Activated naive CD4-positive, alpha-beta T cell treated with anti-CD3 and anti-CD28 coated beads, Interleukin-2, amount 10 ng/mL, durations not matched to agents 7 days and 5 days (primary cell): ENCODE measurements at regions not wholly inside any gene's neighbourhood (a gene's known extent, or its start where the extent isn't known, plus 50 kb on each side); places are given as distances from the start of the nearest gene placed in this dataset.

Source experiments
- CTCF ChIA-PET: fragments of 350-600 bp; sonication (Branson Sonifier 250); formaldehyde crosslinking; loops from one replicate; lab custom pipeline; 2021; ENCODE audit warnings: antibody characterized with exemption; lab: Charles Lee
- DNase-seq: peaks from one replicate; pipeline ENCODE4 v3.0.0-alpha.2; 2020
- H3K27ac Mint-ChIP-seq: one replicate; pipeline ENCODE4 v1.8.0; 2021; ENCODE audit warnings: mild to moderate bottlenecking, moderate library complexity, mixed read lengths
- H3K27me3 Mint-ChIP-seq: one replicate; pipeline ENCODE4 v1.8.0; 2021; ENCODE audit warnings: mild to moderate bottlenecking, mixed read lengths
- H3K36me3 Mint-ChIP-seq: one replicate; pipeline ENCODE4 v1.8.0; 2021; ENCODE audit warnings: mixed read lengths
- H3K4me1 Mint-ChIP-seq: one replicate; pipeline ENCODE4 v1.8.0; 2021; ENCODE audit warnings: mixed read lengths
- H3K4me3 Mint-ChIP-seq: one replicate; pipeline ENCODE4 v1.8.0; 2021; ENCODE audit warnings: mild to moderate bottlenecking, moderate library complexity, mixed read lengths
- H3K9me3 Mint-ChIP-seq: one replicate; pipeline ENCODE4 v1.8.0; 2021; ENCODE audit warnings: mixed read lengths

DNA sequence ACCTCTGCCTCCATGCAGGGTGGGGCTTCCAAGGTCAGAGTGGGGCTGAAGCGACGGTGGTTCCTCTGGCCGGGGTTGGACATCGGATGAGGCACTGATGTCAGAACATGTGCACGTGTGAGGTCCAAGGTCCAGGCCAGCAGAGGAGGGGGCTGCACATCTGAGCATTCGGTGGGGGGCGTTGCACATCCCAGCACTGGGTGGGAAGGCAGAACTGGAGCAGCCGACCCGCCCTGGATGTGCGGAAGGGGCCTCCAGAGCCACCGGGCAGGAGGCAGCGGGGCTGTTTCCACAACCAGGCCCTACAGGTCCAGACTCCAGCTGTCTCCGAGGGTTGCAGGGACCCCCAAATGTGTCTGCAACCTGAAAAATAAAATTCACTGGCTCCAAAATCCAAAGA is 271.0 kb downstream of the CTTN start:
- Mint-ChIP-seq H3K9me3 (no peaks in the 10 kb centered on the region), H3K4me1 (no peaks in the 10 kb centered on the region), H3K4me3 (no peak overlapping the region), H3K27me3 (peaks cover 17% of the 10 kb centered on the region), H3K36me3 (no peaks in the 10 kb centered on the region), H3K27ac (no peak overlapping the region)
- CTCF ChIA-PET: no interaction called here
- no peak for DNase-seq

DNA sequence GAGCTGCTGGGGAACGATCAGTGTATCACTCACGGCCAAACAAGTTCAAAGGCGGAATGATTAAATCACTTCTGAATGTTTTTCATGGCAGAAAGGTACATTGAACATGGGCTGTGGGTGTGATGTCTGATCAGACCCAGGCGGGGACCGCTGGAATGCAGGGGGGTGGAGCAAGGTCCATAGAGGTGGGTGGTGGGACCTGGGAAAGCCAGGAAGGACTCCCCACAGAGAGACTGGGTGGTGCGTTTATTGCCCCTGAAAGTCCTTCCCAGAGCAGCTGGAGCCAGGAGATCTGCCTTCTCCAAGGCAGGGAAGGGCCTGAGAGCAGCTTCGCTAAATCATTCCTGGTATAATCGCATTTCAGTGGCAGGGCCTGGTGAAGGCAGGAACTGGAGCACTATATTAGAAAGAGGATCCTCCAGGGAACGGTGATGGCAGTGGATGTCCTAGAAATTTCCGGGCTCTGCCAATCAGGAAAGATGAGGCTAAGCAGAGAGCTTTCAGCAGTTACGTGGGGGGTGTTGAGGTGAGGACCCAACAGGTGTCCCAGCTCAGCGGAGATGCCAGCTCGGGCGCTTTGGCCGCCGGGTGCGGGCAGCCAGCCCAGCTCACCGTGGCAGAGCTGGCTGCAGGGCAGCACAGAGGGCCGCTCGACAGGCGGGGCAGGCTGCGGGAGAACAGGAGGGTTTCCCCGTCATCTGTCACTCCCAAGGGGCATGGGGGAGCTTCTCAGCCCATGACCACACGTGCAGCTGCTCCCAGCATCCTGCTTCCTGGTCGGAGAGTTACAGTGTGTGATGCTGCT is 271.7 kb downstream of the CTTN start:
- Mint-ChIP-seq H3K36me3 (no peaks in the 10 kb centered on the region), H3K27ac (no peak overlapping the region), H3K9me3 (no peaks in the 10 kb centered on the region), H3K4me3 (no peak overlapping the region), H3K27me3 (peaks cover 12% of the 10 kb centered on the region), H3K4me1 (no peaks in the 10 kb centered on the region)
- DNase-seq: no peak
- CTCF ChIA-PET: no interaction called here

DNA sequence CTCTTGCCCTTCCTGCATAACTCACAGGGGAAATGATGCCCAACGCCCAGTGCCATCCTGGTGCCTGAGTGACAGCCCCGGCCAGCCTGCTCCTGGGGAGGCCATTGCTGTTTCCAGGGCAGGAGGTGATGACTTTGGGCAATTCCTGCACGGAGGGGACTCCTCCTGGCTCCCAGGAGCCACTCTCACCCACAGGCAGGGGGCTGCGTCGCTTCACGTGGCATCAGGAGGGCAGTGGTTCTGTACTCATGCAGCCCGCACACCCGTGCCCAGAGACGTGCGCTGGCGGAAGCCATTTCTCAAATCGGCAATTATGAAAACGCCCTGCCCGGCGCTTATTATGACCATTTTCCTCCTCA is 272.3 kb downstream of the CTTN start:
- no peak overlapping the region for H3K27ac Mint-ChIP-seq
- H3K36me3 Mint-ChIP-seq: no peaks in the 10 kb centered on the region
- no peaks in the 10 kb centered on the region for H3K4me1 Mint-ChIP-seq
- no peaks in the 10 kb centered on the region for H3K9me3 Mint-ChIP-seq
- CTCF ChIA-PET: no interaction called here
- H3K4me3 Mint-ChIP-seq: no peak overlapping the region
- peaks cover 12% of the 10 kb centered on the region for H3K27me3 Mint-ChIP-seq
- no peak for DNase-seq

DNA sequence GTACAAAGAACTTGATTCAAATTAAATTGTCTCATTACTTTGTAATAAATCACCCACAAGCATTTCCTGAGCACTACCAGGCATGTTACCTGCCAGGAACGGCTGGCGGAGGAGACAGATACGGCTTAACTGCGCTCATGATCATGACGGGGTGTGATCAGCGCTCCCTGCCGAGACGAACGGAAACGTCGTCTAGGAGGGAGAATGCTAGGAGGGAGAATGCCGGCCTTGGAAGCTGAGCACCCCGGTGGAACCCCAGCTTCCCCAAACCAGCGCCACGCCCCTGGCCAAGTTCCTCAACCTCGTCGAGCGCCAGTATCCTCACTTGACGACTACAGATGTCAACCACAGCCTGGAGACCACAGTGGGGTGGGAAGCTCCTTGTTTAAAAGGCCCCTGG is 272.8 kb downstream of the CTTN start:
- CTCF ChIA-PET: no interaction called here
- H3K4me1 Mint-ChIP-seq: no peaks in the 10 kb centered on the region
- H3K4me3 Mint-ChIP-seq: no peak overlapping the region
- H3K27ac Mint-ChIP-seq: no peak overlapping the region
- peaks cover 12% of the 10 kb centered on the region for H3K27me3 Mint-ChIP-seq
- no peak for DNase-seq
- no peaks in the 10 kb centered on the region for H3K36me3 Mint-ChIP-seq
- H3K9me3 Mint-ChIP-seq: no peaks in the 10 kb centered on the region

DNA sequence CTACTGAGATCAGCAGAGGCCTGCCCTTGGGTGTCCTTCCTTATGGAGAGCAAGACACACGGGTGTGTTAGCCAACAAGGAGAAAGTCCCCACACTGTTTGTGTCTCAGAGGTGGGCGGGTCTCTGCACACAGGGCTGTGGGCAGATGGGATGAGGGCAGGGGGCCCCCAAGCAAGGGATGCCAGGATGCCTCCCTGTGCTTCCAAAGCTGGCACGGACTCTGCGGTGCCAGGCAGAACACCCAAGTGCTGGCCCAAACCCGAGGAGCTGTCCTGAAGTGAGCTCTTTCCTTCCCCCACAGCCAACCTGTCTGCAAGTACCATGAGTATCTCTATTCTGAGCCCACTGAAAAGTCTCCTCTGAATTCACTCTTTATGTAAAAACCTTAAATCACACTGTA is 273.3 kb downstream of the CTTN start:
- H3K4me1 Mint-ChIP-seq: no peaks in the 10 kb centered on the region
- no peak for DNase-seq
- H3K36me3 Mint-ChIP-seq: no peaks in the 10 kb centered on the region
- no peak overlapping the region for H3K27ac Mint-ChIP-seq
- H3K9me3 Mint-ChIP-seq: no peaks in the 10 kb centered on the region
- H3K27me3 Mint-ChIP-seq: peaks cover 12% of the 10 kb centered on the region
- CTCF ChIA-PET: no interaction called here
- H3K4me3 Mint-ChIP-seq: no peak overlapping the region

DNA sequence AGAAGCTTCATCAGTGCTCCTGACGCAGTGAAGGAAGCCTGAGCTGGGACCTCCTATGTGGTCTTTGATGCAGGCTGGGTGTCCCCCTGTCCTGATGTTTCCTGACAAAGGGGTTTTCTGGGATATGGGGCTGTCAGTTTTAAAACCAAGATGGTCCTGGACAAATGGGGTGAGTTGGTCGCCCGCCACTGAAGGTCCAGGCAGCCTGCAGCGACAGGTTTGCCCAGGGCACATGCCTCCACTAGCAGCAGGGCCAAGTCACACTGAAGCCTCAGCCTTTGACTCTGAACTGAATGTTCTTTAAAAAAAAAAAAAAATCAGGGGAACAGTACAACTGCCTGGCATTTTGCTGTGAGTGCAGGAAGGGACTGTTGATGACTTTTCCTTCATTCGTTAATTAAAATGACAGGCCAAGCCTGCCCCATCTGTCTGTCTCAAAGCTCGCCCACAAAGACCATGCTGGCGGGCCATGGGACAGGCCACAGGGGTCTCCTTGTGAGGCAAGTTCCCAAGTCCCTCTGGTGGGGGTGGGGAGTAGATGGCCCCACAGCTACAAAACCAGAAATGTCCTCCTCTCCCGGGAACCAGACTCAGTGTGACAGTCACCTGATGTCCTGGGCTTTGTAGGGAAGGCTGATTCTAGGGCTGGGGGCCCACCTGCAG is 274.8 kb downstream of the CTTN start:
- DNase-seq: no peak
- H3K36me3 Mint-ChIP-seq: no peaks in the 10 kb centered on the region
- no peak overlapping the region for H3K27ac Mint-ChIP-seq
- H3K4me1 Mint-ChIP-seq: no peaks in the 10 kb centered on the region
- CTCF ChIA-PET: no interaction called here
- H3K27me3 Mint-ChIP-seq: peaks cover 12% of the 10 kb centered on the region
- no peaks in the 10 kb centered on the region for H3K9me3 Mint-ChIP-seq
- H3K4me3 Mint-ChIP-seq: no peak overlapping the region

DNA sequence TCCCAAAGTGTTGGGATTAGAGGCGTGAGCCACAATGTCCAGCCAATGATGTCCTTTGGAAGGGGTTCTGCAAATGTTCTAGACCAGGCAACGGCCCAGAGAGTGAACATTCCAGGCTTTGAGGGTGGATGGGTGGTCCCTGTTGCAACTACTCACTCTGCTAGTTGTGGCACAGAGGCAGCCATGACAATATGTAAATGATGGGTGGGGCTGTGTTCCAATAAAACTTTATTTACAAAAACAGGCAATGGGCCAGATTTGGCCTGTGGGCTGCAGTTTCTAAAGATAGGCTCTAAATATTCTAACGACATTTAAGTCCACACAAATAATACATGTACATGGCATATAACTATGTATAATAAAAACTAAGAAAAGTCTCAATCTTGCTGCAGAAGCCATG is 276.3 kb downstream of the CTTN start:
- no peaks in the 10 kb centered on the region for H3K4me1 Mint-ChIP-seq
- H3K36me3 Mint-ChIP-seq: no peaks in the 10 kb centered on the region
- H3K9me3 Mint-ChIP-seq: no peaks in the 10 kb centered on the region
- CTCF ChIA-PET: no interaction called here
- no peak overlapping the region for H3K27ac Mint-ChIP-seq
- no peak for DNase-seq
- H3K27me3 Mint-ChIP-seq: peaks cover 11% of the 10 kb centered on the region
- no peak overlapping the region for H3K4me3 Mint-ChIP-seq

DNA sequence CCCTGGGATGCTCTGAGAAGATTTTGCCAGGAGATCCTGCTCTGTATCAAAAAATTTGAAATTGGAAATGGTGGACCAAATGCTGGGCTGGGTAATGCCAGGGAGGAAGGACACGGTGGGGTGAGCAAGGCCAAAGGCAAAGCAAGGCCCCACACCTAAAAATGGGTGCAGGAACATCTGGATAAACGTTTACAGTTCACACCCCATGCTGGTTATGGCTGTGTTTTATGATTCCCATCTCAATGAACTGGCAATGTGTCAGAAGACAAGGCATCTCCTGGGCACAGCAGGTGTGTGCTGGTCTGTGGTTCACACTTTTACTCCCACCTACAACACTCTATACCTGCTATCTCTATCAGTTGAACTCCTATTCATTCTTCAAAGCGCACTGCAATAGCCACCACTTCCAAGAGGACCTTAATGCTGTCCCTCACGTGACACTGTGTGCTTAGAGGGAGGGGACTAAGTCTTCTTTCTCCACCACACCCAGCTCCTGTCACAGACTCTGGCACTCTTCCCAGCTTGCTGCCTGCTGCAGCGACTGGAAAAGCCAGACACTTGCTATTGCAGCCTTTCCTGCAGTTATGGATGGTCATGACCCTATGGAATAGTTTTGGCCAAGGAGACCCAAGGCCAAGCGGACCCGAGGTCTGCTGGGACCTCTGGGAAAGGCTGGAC is 277.5 kb downstream of the CTTN start:
- DNase-seq: no peak
- no peaks in the 10 kb centered on the region for H3K4me1 Mint-ChIP-seq
- H3K27me3 Mint-ChIP-seq: peaks cover 8% of the 10 kb centered on the region
- no peaks in the 10 kb centered on the region for H3K9me3 Mint-ChIP-seq
- CTCF ChIA-PET: no interaction called here
- no peak overlapping the region for H3K27ac Mint-ChIP-seq
- no peaks in the 10 kb centered on the region for H3K36me3 Mint-ChIP-seq
- no peak overlapping the region for H3K4me3 Mint-ChIP-seq

DNA sequence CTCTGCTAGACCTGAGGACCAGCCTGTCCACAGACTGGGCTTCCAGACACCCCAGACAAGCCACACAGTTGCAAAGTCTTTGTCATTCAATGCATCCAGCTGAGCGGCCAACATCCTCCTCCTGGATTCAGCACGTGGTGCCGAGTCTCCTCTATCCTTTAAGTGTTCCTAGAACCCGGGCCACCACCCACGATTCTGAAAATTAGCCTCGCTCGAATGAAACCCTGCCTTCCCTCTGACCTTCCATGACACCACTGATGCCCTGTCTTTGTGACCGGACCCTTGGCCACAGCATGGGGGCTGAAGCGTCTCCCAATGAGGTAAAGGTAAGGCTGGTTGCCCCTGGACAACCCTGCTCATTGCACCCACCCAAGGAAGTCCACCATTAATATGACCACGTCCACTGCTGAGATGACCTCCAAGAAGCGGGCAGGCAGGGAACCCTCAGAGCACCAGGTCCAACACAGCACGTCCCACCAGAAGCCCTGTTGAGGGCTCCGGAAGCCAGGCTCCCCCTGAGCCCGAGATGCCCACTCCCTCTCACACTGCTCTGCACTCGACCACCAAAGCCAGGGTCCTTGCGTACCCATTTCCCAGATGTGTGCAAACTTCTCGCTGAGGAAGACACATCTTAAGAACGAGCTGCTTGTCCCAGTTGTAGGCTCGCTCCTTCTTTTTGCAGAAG is 279.0 kb downstream of the CTTN start:
- Mint-ChIP-seq H3K27me3 (peaks cover 8% of the 10 kb centered on the region), H3K36me3 (no peaks in the 10 kb centered on the region), H3K27ac (no peak overlapping the region), H3K4me3 (no peak overlapping the region), H3K9me3 (no peaks in the 10 kb centered on the region), H3K4me1 (no peaks in the 10 kb centered on the region)
- no peak for DNase-seq
- CTCF ChIA-PET: no interaction called here

DNA sequence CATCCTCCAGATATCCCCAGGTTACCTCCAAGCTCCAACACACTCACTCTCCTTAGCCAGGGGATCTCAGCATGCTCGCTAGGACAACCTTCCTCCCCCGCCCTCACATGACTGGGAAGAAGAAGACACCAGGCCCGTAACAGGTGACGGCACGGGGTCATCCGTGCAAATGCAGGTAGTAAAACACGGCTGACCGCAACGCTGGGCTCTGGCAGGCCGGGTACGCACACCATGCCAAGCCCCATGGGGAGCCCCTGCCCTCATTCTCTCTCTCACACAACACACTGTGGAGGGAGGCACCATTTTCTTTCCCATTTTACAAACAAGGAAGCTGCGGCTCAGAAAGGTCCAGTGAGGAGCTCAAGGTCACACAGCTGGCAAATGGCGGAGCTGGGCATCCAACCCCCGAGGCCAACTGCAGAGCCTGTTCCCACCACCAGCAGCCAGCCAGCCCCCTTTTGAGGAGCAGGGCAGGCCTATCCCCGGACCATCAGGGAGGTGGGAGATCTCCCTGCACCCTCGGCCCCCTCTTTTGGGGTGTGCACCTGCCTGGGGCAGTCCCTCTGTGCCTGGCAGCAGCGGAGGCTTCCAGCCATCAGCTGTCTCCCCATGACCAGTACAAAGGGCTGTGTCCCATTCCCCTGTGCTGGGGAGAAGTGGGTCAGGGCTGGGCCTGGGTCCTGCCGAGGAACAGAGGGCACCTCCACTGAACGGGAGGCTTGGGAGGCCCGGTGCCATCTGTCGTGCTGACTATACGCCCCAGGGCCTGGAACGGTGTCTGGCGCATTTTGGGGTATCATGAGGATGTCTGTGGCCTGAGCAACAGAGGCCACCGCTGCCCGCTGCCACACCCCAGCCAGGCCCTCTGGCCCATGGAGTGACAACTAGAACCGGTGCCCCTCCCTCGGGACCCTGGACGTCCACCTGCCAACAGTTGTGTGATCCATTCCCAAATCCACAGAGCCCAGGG is 280.9 kb downstream of the CTTN start:
- Mint-ChIP-seq H3K4me1 (no peaks in the 10 kb centered on the region), H3K27ac (no peak overlapping the region), H3K4me3 (no peak overlapping the region), H3K36me3 (no peaks in the 10 kb centered on the region), H3K9me3 (no peaks in the 10 kb centered on the region), H3K27me3 (peaks cover 8% of the 10 kb centered on the region)
- CTCF ChIA-PET: no interaction called here
- DNase-seq: no peak

DNA sequence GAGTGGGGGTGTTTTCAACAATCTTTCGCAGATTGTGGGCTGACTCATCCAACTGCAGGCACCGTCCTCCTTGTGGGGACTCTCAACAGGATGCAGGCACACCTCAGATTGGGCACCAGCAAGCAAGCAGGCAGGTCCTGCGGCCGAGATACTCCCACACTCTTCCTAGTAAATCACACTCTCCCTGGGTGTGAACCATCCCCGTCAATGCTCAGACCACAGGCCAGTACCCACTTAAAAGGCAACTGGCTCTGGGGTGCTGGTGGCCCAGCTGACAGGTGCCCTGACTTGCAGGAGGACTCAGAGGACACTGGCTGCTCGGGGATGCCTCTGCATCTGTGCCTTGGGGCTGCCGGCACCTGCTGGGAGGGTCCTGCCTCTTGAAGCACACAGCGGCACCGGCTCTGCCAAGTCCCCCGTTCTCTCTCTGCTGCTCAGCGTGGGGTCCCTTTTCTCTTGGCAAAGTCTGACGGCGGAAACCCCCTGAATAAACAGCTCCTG is 282.5 kb downstream of the CTTN start:
- H3K27me3 Mint-ChIP-seq: peaks cover 5% of the 10 kb centered on the region
- H3K4me1 Mint-ChIP-seq: no peaks in the 10 kb centered on the region
- DNase-seq: no peak
- no peaks in the 10 kb centered on the region for H3K9me3 Mint-ChIP-seq
- CTCF ChIA-PET: no interaction called here
- no peak overlapping the region for H3K27ac Mint-ChIP-seq
- H3K4me3 Mint-ChIP-seq: no peak overlapping the region
- H3K36me3 Mint-ChIP-seq: no peaks in the 10 kb centered on the region

DNA sequence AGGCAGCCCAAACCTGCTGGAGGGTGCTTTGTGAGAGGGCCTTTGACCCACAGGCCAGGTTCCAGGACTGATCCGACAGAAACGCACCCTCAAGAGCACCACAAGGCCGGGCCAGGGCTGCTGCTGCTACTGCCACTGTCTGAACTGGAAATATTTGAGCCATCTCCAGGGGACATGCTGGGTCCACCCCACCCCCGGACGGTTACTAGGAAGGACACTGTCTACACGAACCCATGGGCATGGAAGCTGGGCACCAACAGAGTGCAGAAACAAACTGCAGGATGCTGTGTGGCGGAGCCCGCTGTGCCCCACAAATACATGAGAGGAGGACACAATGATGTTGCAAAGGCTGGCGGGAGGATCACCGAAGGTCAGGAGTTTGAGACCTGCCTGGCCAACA is 283.7 kb downstream of the CTTN start:
- CTCF ChIA-PET: no interaction called here
- H3K27me3 Mint-ChIP-seq: peaks cover 5% of the 10 kb centered on the region
- no peak overlapping the region for H3K27ac Mint-ChIP-seq
- DNase-seq: no peak
- no peaks in the 10 kb centered on the region for H3K36me3 Mint-ChIP-seq
- H3K9me3 Mint-ChIP-seq: no peaks in the 10 kb centered on the region
- H3K4me3 Mint-ChIP-seq: no peak overlapping the region
- H3K4me1 Mint-ChIP-seq: no peaks in the 10 kb centered on the region

DNA sequence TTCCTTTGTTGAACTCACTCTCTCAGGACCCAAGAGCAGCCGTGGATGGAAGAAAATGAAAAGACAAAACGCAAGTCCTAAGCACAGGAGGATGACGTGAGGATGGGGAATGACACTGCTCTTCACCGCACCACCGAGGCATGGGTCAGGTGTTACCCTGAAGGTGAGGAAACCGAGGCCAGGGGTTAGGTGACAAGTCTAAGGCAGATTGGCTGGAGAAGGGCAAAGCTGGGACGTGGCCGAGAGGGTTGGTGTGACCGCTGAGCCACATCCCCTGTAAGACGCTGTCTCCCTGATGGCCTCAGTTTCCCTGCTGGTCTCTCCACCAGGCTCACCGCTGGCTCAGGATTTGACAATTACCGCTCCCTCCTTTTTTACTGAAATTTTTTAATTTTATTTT is 284.4 kb downstream of the CTTN start:
- Mint-ChIP-seq H3K27ac (no peak overlapping the region), H3K9me3 (no peaks in the 10 kb centered on the region), H3K36me3 (no peaks in the 10 kb centered on the region), H3K4me1 (no peaks in the 10 kb centered on the region), H3K4me3 (no peak overlapping the region), H3K27me3 (peaks cover 5% of the 10 kb centered on the region)
- CTCF ChIA-PET: no interaction called here
- no peak for DNase-seq
